HuH-7 (cell line): ENCODE measurements at regions not wholly inside any gene's neighbourhood (a gene's known extent, or its start where the extent isn't known, plus 50 kb on each side); places are given as distances from the start of the nearest gene placed in this dataset.

Experiments used
- DNase-seq: peaks from one replicate; pipeline ENCODE4 v3.0.0; 2011; ENCODE audit warnings: low spot score

- DNase-seq = no peak
These were observed 208.9 kb upstream of the SLC10A2 start for GRCh38 chr13:103275081-103275480.

- no peak for DNase-seq
These were observed 207.6 kb upstream of the SLC10A2 start for GRCh38 chr13:103273825-103274224.

DNA sequence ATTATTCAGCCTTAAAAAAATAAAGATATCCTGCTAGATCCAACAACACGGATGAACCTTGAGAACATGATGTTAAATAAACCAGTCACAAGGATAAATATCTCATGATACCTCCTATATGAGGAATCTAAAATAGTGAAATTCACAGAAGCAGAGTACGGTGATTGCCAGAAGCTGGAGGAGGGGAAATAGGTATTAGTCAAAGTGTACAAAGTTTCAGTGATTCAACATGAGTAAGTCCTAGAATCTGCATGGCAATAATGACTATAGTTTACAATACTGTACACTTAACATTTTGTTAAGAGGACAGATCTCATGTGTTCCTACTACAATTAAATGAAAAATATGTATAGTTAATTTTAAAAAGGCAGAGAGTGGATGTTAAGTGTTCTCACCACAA is 206.6 kb upstream of the SLC10A2 start:
- DNase-seq = no peak

- no peak for DNase-seq
These were observed 197.2 kb upstream of the SLC10A2 start for GRCh38 chr13:103263448-103263847.

GRCh38 chr13:103255587-103256301 is 189.5 kb upstream of the SLC10A2 start:
- no peak for DNase-seq

DNA sequence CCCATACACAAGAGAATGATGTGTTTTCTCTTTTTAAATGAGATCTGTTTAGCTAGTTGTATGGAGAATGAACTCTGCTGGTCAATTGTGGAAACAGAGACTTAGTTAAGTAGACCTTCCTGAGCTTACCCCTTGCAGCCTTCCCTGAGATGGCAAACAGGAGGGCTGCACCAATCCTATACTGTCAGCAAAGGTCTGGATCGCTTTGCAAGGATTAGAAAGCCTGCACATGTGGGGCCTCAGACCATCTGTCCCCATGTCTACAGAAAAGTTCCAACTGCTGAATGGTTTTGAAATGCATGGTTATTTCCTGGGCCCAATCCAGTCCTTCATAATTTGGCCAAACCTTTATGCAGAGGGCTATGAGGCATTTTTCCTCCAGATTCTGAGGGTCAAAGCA is 183.9 kb upstream of the SLC10A2 start:
- DNase-seq = no peak

DNA sequence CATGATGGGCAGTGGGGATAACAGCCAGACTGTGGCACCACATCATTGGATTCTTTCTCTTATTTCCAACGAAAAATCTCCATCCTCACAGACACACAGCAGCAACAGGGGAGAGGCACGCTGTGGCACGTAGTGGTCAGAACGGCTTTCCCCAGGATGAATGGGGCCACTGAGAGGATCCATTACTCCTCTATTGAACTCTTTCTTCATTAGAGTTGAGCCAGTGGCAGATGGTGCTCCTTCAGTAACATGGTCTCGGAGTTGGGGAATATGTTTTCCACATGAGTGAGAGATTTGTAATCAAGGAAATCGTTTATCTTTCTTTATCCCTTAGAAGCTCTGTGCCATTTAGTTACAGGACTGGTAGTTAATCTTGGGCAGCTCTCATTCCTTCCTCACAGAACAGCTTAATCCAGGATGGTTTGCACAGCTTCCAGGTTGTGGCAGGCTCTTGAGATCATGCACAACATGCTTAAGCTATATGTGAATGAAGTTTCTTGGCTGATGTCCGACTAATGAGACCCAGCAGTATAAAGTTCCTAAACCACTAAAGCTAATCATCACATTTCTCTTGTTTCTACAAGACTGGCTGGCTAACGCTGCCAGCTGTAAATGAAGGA is 180.5 kb upstream of the SLC10A2 start:
- no peak for DNase-seq

GRCh38 chr13:103243495-103243894 is 177.3 kb upstream of the SLC10A2 start:
- no peak for DNase-seq

DNA sequence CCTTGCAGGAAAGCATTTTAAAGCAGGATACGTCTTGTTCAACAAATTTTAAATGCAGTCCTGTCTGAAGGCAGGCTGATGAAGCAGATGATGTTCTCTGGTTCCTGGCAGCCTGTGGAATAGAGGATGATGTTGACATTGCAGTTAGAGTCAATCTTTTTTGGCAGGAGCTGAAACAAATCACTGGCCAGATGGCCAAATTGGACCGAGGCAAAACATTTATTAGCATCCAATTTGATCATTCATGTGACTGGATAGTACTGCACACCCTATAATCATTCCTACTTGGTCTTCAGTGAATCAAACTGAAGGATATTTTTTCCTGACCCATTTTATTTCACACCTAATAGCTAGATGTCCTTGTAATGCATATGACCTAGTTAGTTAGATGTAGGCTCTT is 172.2 kb upstream of the SLC10A2 start:
- no peak for DNase-seq

DNA sequence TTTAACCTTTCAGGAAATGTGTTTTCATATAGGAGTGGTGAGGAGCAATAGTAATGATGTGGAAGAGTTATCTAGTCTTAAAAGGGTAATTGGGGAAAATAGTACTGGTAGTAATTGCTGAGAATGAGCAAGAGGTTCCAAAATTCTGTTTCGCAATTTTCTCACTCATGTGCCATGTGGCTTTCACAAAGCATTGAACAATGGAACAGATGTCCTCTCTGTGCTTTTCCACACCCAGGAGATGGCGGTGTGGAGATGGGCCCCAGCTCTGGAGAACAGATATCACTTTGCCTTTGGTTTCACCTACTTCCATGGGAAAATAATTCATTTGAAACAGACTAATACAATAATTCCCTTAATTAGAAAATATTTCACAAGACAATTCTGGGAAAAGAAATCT is 170.0 kb upstream of the SLC10A2 start:
- DNase-seq = no peak

DNA sequence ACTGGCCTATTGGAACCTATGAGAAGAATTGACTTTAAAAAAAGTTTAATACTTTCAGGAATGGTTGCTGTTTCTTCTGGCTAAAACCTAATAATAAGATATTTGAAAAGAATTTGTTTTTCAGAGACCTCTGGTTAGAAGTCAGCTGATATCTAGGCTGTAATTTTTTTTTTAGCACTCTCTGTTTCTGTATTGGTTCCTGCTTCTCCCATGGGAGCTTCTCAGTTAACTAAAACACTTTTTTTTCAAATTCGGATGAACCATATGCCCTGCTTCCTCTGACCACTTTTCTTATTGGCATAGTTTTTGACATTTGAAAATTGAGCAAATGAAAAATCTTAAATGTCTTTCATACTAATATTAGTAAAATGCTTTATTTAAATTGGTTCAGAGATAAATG is 163.5 kb upstream of the SLC10A2 start:
- DNase-seq = no peak

GRCh38 chr13:103224804-103225203 is 158.6 kb upstream of the SLC10A2 start:
- no peak for DNase-seq

- DNase-seq = no peak
These were observed 156.5 kb upstream of the SLC10A2 start for GRCh38 chr13:103222683-103223082.

DNA sequence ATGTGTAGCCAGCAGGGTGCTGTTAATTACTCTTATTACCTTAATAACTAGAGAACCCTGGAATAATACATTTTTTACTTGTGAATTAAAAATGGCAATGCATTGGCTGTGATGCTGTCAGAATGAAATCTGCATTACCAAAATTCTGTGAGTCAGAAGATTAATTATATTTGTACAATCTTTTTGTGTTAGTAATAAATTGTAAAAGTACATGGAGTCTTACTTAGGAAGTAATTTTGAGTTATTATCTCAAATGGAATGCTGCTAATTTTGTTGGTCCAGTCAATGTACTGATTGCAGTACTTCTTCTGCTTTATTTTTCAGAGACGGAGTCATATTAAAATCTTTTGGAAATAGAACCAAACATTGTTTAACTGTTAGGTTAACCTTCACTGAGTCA is 152.0 kb upstream of the SLC10A2 start:
- no peak for DNase-seq

DNA sequence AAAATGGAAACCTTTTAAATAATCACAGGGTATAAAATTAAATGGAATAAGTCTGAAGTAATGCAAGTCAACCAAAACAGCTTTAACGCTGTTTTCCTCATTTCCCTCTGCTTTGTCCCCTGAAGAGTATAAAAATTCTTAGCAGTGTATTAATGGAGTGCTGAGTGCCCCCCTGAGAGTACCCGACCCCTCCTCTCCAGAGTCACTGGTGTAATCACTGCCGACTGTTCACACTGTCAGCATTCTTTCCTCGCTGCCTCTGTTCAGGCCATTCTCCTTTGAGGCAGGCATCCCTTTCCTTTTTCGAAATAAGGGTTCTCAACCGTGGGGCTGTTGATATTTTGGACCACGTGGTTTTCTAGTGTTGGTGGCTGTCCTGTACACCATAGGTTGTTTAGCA is 146.9 kb upstream of the SLC10A2 start:
- DNase-seq = no peak

- DNase-seq = no peak
These were observed 144.1 kb upstream of the SLC10A2 start for GRCh38 chr13:103210348-103210747.

DNA sequence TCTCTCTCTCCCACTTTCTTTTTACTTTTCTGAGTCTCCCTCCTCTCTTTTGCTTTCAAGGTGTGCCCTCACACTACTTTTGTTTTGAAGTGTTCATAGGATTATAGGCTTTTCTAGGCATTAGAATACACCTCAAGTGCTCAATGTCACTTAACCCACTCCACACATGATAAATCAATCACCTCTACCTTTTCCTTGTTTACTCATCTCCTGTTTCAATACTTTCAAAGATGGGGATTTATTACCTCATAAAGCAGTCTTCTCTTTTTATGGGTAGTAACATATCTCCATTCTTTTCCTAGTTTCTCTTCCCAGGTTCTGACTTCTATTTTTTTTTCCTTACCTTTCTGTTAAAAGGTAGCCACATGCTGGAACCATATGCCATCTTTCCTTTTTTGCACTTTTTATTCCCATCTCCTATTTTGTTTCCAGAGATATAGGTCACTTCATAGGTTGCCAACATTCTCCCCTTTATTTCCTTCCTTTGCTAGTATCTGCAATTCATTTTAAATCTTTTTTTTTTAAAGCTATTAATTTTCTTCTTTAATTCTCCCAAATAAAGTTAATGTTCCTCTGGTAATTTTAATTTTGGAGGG is 137.6 kb upstream of the SLC10A2 start:
- no peak for DNase-seq

- DNase-seq = no peak
These were observed 134.1 kb upstream of the SLC10A2 start for GRCh38 chr13:103200118-103200885.

DNA sequence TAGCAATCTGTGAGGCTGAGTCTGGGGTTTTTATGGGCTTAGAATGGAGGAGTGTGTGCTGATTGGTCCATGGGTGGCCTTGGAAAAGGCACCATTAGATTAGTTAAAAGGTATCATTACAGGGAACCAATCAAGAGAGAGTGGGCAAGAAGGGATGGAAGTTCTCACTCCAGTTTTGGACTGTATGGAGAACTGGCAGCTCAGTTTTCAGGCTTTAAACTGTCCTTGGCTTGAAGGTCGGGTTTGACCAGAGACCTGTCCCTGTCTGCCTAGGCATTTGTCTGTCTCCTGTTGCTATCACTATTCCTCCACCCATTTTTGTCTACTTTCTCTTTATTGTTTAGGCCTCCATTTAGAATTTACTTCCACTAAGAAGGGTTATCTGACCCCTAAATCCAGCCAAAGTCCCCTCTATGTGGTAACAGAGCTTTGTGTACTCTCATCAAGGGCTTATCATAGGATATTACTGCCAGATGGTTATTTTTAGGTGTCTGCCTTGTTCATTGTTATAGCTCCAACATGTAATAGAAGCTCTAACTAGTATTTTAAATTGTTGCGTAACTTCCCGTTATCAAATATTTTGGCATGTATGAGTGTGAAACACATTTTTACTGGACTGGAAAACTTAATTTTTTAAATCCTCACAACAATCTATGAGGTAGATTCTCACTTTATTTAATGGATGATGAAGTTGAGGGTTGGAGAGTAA is 133.3 kb upstream of the SLC10A2 start:
- no peak for DNase-seq

GRCh38 chr13:103196356-103196755 is 130.1 kb upstream of the SLC10A2 start:
- no peak for DNase-seq

DNA sequence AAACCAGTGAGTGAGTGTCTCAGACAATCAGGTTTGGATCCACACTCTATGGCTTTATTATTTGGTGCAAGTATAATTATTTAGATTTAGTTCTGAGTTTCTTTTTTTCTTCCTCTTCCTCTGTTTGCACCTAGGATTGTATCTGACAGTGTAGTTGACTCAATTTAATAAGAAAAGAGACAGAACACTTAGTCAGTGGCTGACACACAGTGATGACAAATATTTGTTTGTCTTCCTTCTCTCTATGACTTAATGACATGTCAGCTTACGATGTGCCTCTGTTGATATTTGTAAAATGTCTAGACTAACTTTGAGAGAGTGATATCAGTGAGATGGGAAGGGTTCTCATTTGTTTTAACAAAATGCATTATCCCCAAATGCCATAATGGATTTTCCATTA is 129.5 kb upstream of the SLC10A2 start:
- no peak for DNase-seq

GRCh38 chr13:103194871-103195270 is 128.7 kb upstream of the SLC10A2 start:
- no peak for DNase-seq
